ENCODE measurements at regions not wholly inside any gene's neighbourhood (a gene's known extent, or its start where the extent isn't known, plus 50 kb on each side); places are given as distances from the start of the nearest gene placed in this dataset.

DNA sequence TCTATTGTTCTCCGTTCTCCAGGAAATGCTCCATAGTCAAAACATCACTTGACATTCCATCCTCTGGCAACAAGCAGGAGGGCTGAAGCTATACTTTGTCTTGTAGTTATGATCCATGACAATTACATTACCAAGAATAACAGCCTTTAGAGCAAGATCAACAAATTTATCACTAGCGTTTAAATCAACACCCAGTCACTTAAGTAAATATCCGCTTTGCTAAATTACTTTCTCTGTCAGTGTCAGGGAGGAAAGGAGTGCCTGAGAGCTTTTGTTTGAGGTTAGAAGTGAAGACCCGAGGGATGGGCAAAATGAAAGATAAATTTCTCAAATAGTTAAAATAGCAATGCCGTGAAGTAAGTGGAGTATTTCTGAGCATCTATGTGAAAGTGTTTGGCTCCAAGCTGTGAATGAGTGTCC is 236.1 kb upstream of the BMPER start:
- TF ChIP-seq, protein P1, sequence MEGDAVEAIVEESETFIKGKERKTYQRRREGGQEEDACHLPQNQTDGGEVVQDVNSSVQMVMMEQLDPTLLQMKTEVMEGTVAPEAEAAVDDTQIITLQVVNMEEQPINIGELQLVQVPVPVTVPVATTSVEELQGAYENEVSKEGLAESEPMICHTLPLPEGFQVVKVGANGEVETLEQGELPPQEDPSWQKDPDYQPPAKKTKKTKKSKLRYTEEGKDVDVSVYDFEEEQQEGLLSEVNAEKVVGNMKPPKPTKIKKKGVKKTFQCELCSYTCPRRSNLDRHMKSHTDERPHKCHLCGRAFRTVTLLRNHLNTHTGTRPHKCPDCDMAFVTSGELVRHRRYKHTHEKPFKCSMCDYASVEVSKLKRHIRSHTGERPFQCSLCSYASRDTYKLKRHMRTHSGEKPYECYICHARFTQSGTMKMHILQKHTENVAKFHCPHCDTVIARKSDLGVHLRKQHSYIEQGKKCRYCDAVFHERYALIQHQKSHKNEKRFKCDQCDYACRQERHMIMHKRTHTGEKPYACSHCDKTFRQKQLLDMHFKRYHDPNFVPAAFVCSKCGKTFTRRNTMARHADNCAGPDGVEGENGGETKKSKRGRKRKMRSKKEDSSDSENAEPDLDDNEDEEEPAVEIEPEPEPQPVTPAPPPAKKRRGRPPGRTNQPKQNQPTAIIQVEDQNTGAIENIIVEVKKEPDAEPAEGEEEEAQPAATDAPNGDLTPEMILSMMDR (IDR thresholded peaks at IDR 0.05), result no peak
- TF ChIP-seq POLR2A (IDR thresholded peaks at IDR 0.05), result no peak

Measured in heart left ventricle (tissue), 13 donors.